HS-5 (cell line): ENCODE measurements at regions not wholly inside any gene's neighbourhood (a gene's known extent, or its start where the extent isn't known, plus 50 kb on each side); places are given as distances from the start of the nearest gene placed in this dataset.

Experiments
- DNase-seq: peaks from one replicate; pipeline ENCODE4 v3.0.0-alpha.2; 2012; ENCODE audit warnings: low read depth

DNA sequence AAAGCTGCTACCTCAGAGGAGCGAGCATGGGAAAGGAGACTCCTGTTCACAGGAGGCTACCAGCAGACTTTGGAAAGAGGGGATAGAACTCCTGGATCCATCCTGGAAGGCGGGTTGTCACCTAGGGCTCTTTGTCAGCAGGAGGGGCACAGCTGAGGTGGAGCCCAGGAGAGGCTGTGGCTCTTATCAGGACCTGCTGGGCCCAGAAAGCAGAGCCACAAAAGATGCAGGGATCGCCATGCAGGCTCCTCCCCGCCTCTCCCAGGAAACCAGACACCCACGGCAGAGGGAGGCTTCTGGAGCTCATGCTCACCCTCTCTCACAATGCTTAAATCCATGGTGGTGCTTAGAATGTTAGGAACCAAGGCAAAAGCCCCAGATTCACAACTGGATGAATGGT is 994.2 kb downstream of the UQCRFS1 start:
- no peak for DNase-seq

DNA sequence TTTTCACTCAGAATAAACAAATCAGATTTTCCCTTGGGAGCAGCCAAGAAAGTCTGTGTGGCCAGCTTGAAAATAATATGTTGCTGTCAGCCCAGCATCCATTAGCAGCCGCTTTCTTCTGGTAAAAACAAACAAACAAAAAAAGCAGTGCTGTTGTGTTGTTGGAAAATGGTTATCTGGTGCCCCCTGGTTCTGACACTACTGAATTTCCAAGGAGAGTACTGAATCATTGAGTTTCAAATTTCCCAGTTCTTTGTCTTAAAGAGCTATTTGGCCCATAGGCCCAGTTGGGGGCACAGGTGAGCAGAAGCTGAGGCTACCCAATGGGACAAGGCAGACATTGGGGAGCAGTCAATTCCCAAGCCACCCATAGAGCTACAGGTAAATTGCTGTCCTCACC is 995.9 kb downstream of the UQCRFS1 start:
- DNase-seq, result no peak

DNA sequence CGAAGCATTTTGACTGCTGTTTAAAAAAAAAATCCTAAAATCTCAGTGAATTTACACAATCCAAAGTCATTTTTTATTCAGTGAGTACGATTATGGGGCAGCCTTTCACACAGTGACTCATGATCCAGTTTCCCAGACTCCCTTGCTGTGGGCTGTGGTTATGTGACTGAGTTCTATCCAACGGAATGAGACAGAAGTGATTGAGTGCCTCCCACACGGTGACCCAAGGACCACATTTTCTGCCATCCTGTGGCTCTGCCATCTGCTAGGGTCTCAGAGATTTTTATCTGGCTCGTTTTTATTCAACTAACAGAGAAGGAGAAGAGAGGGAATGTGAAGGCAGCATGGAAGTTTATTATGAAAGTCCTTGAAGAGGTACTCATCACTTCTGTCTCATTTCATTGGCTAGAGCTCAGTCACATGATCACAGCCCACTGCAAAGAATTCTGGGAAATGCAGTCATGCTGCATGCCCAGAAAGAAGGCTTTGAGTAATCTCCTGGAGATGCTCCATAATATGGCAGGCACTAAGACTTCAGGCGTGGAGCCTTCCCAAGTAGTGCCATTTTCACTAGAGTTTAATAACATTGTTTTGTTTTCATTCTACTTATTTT is 999.4 kb downstream of the UQCRFS1 start:
- no peak for DNase-seq

DNA sequence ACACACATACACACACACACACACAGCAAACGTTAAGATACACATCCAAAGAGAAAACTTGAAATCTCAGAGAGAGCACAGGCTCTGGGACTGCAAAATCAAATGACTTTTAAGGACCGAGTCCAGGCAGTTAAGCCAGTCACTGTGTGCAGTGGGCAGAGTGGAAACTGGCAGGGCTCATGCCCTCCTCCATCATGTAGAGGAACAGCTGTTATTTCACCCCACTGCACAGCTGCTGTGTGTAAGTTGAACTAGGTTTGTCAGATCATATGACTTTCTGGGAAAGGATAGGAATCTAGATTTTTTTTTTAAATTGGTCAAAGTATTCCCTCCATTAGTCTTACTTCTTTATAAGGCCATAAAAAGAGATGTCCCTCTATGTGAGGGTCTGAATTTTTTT is 1002.1 kb downstream of the UQCRFS1 start:
- DNase-seq, result no peak

DNA sequence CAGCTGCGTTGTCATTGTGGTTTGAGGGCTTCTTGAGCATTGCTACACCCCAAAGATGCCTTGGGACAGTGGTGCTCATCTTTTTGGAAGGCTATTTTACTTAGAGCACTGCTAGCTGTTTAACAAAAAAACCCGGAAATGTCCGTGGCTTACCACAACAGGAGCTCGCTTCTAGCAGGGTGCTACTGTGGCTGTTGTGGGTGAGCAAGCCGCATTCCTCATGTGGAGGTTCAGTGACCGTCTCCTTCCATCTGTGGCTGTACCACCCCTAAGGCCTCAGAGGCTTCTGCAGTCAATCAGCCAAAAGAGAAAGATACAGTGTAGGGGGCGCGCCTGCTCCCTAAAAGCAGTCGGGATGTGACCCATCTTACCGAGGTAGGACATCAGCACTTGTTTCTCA is 1004.2 kb downstream of the UQCRFS1 start:
- no peak for DNase-seq

DNA sequence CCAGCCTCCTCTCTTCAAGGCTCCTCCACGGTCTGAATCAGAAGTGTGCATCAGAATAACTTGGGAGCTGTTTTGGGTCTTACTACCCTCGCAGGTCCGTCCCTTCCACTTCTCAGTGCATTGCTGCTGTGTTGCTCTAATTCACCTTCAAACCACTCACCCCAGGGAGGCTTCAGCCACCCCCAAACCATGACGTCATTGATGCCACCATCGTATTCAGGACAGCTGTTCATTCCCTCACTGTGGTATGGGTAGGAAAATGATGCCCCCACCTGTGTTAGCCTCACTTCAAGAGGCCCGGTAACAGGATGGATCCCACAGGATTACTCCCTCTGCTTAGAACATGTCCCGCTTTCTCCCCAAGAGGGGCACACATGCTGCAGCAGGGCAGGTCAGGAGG is 1005.7 kb downstream of the UQCRFS1 start:
- no peak for DNase-seq

DNA sequence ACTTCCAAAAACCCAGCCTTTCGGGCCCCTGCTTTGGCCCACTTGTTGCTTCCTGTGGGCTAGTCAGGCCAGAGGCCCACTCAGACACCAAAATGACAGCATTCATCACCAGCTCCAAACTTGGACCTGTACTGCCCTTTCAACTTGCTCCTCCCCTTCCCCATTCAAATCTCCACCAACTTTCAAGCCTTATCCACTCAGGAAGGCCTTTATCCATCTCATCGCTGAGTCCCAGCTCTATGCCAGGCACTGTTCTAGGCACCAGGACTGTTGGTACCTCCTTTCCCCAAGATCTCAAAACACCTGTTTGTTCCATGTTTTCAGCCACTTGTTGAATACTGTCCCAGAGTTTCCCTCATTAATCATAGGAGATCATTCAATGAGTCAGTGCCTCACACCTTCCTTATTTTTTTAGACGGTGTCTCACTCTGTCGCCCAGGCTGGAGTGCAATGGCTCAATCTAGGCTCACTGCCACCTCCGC is 1011.4 kb downstream of the UQCRFS1 start:
- DNase-seq, result no peak

DNA sequence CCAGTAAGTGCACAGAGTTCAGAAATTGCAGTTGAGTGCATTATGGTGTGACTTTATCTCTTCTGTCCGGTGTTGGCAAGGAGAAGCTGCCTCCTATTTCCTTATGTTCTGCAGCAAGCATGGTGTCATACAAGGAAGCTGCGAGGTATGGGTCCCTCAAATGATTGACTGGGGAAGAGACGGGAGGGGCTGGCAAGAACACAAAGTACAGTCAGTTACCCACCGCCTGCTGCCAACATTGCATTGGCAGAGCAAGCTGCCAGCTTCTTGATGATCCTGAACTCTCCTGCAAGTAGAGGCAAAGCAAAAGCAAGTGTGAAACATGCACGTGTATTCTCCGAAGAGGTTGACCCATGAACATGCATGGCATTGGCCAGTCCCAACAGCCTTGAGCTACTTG is 1013.6 kb downstream of the UQCRFS1 start:
- DNase-seq, result no peak

DNA sequence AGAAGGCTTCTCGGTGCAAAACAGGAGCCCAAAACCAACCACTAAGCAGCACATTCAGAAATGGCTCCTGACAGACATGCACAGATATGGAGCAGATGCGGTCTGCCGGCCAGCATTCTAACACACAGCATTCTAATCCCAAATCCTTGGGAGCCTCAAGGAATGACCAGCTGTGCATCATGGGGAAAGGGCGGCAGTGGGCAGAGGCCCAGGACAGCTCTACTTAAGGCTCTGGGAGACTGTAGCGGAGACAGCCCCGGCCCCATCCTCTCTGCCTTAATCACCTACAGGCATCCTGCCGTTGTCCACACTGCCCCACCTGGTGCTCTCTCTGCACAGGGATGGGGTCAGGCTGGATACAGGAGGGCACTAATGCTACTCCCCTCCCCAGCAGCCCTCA is 1016.0 kb downstream of the UQCRFS1 start:
- no peak for DNase-seq

DNA sequence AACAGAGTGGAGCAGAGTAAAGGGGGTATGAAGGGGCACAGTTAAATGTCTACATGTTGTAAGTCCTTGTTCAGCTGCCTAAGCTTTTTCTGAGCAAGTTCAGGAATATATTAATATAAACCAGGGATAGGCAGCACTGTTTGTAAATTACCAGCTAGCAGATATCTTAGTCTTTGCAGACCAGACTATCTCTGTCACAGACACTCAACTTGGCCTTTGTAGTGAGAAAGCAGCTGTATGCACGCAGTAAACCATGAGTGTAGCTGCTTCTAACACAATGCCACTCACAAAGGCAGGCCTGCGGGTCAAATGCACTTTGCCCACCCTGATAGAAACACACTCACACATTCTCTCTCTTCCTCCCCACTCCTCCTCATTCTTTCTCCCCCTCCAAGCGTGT is 1016.9 kb downstream of the UQCRFS1 start:
- no peak for DNase-seq

DNA sequence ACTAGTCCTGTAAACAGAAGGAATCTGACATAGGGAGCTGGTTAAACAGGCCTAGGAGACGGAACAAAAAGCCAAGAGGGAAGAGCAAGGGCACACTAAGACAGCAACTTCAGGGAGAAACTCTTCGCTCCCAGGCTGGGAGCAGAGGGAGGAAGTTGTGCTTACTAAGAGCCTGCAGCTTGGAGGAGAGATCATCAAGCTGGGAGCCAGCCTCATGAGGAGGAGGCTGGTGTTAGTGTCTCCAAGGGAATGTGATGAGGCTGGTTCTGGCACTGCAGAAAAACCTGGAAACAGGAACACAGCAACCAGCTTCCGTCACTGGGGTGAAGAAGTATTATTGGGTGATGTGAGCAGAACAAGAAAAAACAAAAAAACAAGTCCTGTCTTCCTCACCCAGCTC is 1027.3 kb downstream of the UQCRFS1 start:
- no peak for DNase-seq

DNA sequence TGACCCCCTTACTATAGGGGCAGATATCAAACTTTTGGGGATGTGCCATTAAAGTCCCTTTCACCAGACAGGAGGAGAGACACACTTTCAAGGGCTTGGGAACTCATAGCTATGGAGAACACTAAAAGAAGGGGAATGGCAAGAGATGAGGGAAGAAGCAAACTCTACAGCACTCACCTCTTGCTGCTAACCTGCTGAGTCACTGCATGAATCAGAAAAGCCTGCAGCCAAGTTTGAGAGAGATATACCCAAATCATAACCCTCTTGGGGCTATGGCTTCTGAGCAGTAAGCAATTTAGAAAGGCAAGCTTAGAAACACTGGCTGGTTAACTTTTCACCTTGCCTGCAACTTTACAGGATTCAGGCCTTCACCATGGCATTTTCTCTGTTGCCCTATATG is 1028.0 kb downstream of the UQCRFS1 start:
- DNase-seq, result no peak

DNA sequence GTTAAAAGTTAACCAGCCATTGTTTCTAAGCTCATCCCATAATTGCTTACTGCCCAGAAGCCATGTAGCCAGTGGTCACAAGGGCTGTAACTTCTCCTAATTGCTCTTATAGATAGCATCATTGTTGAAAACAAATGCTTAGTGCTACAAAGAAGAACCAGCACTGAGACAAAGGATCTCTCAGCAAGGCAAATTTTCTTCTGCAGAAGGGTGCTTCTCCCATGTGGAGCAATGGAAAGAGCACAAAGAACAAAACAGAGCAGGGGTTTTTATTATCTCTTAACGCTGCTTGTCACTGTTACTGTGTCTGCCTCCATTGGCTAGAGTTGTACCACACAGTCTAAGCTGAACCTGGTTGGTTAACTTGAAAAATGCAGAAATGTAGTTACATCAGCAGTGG is 1036.8 kb downstream of the UQCRFS1 start:
- no peak for DNase-seq

DNA sequence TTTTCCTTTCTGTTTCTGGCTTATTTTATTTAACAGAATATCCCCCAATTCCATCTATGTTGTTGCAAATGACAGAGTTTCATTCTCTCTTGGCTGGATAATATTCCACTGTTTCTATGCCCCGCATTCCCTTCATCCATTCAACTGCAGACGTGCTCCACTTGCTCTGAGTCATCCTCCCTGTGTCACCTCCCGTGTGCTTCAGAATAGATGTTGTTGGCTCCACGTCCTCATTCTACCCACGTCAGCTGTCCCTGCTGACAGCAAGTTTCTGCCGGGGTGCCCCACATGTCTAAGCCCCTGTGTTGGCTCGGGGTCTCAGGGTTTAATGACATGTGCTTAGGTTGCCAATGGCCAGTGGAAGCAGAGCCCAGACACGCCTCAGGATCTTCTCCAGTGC is 1041.0 kb downstream of the UQCRFS1 start:
- DNase-seq, result no peak

DNA sequence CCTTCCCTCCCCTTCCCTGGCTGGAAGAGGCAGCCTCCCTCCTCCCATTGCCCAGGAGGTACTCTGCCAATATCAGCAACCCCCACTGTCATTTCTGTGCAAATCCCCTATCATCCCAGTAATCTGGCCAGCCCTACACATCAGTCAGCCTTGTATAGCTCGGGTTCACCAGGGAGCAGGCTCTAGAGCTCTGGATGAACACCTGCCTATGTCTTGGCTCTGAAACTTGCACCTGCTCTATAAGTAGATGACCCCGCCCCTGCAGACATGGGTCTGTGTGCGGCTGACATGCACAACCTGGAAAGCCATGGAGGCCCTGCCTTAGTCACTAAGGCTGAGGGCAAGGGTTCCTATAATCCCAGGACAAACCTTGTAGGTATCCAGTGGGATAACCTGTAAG is 1042.9 kb downstream of the UQCRFS1 start:
- DNase-seq, result no peak

DNA sequence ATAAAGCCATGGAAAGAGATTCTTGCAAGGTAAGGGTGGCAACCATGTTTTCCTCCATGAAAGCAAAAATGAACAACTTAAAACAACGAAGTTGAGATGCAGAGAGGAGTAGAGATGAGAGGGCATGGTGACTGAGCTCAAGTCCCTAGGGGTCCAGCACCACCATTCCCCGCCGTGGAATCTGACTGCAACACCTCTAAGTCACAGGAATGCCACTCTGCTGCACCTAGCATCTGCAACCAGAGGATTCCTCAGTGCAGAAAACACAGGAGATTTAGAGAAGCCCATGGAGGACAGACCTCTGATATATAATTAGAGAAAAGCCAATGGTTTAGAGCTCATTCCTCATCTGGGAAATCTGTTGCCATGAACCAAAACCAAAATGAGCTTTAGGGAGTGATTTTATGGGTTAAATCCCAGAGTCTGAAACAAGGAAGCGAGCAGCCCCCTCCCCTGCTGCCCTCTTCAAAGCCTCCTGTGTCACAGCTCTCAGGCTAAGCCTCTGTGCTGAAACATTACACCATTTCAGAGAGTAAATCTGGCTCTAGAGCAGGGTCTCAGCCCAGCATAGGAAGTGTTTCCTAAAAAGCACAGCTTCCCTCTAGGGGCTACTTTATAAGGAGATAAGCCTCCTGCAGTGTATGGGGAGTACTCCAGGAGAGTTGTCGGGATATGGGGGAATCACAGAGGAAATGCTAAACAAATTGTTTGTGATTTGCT is 1043.6 kb downstream of the UQCRFS1 start:
- no peak for DNase-seq

DNA sequence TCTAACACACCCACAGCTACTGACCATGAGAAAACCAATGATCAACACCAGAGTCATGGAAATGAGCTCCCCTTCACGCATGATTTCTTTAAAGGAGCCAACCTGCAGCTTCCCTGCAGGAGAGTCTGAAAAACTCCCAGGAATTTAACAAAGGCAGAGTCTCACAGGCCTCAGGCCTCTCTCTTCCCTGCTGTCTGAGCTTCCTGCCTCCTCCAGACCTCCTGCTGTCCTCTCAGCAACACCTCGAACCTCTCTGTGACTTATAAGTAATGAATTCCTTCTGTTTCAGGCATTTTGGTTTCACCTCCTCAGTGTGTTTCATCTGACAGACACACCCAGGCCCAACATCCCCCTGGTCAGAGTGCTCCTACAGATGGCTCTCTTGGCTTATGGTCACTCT is 1044.4 kb downstream of the UQCRFS1 start:
- no peak for DNase-seq

DNA sequence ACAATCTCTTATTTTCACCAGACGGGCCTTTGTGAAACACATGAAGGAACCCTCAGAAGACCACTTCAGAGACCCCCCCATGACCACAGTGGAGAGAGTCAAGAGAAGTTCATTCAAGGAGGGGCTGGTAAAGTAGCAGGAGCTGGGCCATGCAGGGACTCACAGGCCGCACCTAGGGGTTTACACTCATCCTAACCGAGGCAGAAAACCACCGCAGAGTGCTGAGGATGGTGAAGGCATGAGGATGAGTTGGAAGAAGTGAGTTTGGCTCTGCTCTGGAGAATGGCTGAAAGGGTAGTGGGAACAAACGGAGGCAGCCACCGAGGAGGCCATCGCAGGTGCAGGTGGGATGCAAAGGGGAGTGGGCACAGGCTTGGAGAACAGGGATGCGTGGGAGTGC is 1046.9 kb downstream of the UQCRFS1 start:
- DNase-seq, result no peak

DNA sequence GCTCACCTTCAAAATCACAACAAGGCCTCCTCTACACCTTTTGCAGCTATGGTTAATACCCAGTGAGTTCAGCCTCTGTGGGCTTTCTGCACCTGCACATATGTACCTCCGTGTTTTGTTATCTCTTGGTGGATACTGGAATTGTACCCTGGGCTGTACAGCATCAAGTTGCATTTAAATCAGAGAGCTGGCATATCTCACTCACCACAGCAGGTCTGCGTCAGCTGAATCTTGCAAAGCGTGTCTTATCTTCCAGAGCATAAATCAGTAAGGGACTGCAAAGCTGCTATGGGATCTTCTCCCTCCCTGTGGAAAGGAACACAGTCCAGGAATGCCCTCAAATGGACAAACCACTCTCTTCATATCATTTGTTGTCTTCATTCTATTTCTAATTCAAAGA is 1048.7 kb downstream of the UQCRFS1 start:
- no peak for DNase-seq

DNA sequence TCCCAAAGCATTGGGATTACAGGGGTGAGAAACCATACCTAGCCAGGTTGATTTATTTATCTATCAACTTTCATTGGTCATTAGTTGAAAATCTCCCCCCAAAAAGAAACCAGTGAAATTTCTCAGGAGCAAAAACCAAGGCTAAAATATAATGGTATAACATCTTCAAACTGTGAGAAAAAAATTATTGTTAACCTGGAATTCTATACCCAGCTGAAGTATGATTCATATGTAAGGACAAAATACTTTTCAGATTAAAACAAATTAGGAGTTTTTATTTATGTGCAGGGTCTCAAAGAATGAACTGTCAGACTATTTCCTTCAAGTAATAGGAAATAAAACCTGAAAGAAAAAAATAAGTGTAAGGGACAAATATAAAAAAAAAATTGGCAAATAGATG is 1053.9 kb downstream of the UQCRFS1 start:
- DNase-seq, result no peak

DNA sequence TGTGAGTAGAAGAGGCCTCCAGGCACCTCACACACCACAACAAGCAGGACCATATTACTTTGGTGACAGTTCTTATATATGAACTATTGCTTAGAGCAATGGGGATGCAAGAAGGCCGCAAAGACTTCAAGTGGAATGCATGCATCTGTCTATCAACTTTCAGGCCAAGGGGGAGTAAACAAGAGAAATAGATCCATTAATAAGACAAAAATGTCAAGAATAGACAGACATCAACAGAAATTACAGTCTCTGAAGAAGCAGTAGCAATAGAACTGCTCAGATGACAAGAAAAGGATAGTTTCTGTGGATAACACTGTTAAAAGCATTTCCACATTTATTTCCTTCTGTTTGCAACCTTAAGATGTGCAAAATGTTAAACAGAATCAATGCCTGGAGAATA is 1057.7 kb downstream of the UQCRFS1 start:
- no peak for DNase-seq

DNA sequence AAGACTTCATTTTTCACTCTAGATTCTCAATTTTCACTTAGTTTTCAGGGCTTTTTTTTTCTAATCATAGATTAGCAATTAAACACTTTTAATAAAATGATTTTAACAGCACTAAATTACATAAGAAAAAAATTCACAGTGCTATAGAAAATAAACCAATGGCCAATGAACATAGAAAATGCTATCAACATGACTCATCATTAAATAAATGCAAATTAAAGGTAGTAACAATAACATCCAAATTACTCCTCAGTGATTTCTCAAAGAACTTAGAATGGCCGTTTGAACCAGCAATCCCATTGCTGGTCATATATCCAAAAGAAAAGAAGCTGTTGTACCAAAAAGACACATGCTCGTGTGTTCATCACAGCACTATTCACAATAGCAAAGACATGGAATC is 1058.9 kb downstream of the UQCRFS1 start:
- DNase-seq, result no peak

DNA sequence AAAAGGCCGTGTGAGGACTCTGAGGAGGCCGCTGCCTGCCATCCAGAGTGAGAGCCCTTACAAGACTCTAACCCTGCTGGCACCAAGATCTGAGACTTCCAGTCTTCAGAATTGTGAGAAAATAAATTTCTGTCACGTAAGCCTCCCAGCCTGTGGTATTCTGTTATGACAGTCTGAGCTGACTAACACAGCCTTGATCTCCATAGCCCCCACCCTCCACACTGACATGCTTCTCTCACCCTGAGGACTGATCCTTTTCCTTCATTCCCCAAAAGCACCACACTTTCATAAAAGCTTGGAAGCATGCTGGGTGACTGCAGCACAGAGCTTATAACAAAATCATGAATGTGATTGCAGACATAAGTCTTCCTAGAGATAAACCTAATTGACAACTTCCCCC is 1059.8 kb downstream of the UQCRFS1 start:
- DNase-seq, result no peak

DNA sequence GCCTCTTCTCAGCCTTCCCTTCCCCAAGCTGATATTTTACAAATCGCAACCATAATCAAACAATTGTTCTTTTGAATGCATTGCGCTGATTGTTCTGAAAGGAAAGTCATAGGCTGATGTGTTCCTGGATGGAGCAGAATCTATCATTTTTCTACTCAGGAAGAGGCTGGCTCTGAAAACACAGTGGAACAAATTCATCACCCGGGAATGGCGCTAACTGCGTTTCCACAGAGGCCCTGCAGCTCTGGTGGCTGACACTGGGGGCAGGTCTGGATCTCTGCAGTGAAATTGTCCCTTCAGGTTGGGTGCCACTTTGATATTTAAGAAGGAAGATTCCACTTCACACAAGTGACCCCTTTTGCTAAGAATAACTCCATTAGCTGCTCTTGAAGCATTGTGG is 1060.8 kb downstream of the UQCRFS1 start:
- DNase-seq, result no peak
